DND-41 (cell line): ENCODE measurements at regions not wholly inside any gene's neighbourhood (a gene's known extent, or its start where the extent isn't known, plus 50 kb on each side); places are given as distances from the start of the nearest gene placed in this dataset.

ENCODE experiments used
- ATAC-seq: fragments of 200-7000 bp; cut with Tn5 transposase; 3 replicates; pipeline ENCODE4 v1.9.1; 2021; ENCODE audit warnings: low read depth; ENCODE audit not compliant: insufficient read depth
- DNase-seq: peaks from one replicate; pipeline ENCODE4 v3.0.0-alpha.2; 2020
- H2AFZ ChIP-seq: 2 replicates; pipeline ENCODE4 v1.6.0; 2012; ENCODE audit warnings: low read depth, low read length
- H3K27ac ChIP-seq: 2 replicates; pipeline ENCODE4 v1.5.1; 2012; ENCODE audit warnings: low read length, inconsistent platforms
- H3K27me3 ChIP-seq: fragments of 200-600 bp; sonication (generic); 2 replicates; pipeline ENCODE4 v1.6.0; 2012; ENCODE audit warnings: low read length, mild to moderate bottlenecking, inconsistent platforms; ENCODE audit not compliant: insufficient read depth, poor library complexity
- H3K36me3 ChIP-seq: 2 replicates; pipeline ENCODE4 v1.5.1; 2012; ENCODE audit warnings: low read length, inconsistent platforms; ENCODE audit not compliant: insufficient read depth
- H3K4me1 ChIP-seq: 2 replicates; pipeline ENCODE4 v1.5.1; 2012; ENCODE audit warnings: mild to moderate bottlenecking, low read length; ENCODE audit not compliant: insufficient read depth
- H3K4me2 ChIP-seq: 2 replicates; pipeline ENCODE4 v1.6.0; 2012; ENCODE audit warnings: mild to moderate bottlenecking, moderate library complexity, low read length, inconsistent platforms; ENCODE audit not compliant: insufficient read depth
- H3K4me3 ChIP-seq, 2 experiments: fragments of 200-600 bp in 1 of 2; shearing (Covaris generic) in 1 of 2; 2 replicates each; pipeline ENCODE4 v1.5.1; 2012 to 2016; ENCODE audit warnings: inconsistent platforms in 2 of 2, low read length in 2 of 2, mild to moderate bottlenecking in 2 of 2, low read depth in 1 of 2, moderate library complexity in 1 of 2
- H3K79me2 ChIP-seq: 2 replicates; pipeline ENCODE4 v1.6.0; 2012; ENCODE audit warnings: low read length, inconsistent platforms; ENCODE audit not compliant: insufficient read depth
- H3K9ac ChIP-seq: 2 replicates; pipeline ENCODE4 v1.6.0; 2012; ENCODE audit warnings: low read depth, mild to moderate bottlenecking, inconsistent platforms, low read length, moderate library complexity
- H3K9me3 ChIP-seq: 2 replicates; pipeline ENCODE4 v1.5.1; 2012; ENCODE audit warnings: low read length, moderate library complexity, mild to moderate bottlenecking, inconsistent platforms; ENCODE audit not compliant: insufficient read depth, severe bottlenecking
- H4K20me1 ChIP-seq: 2 replicates; pipeline ENCODE4 v1.6.0; 2012; ENCODE audit warnings: low read length; ENCODE audit not compliant: insufficient read depth
- CTCF ChIP-seq: IDR thresholded peaks from 2 replicates; pipeline ENCODE4 v1.5.1; 2012; ENCODE audit warnings: borderline replicate concordance, low read length, moderate library complexity, mild to moderate bottlenecking; ENCODE audit not compliant: poor library complexity, severe bottlenecking; ENCODE audit errors: extremely low read depth
- EZH2 ChIP-seq: IDR thresholded peaks from 3 replicates; pipeline ENCODE4 v1.6.1; 2012; ENCODE audit warnings: borderline replicate concordance, low read depth, mild to moderate bottlenecking, moderate library complexity, low read length, inconsistent platforms; ENCODE audit not compliant: severe bottlenecking

- no peaks in the 10 kb centered on the region for H4K20me1 ChIP-seq
- H3K27ac ChIP-seq: no peak overlapping the region
- no peaks in the 10 kb centered on the region for H3K9me3 ChIP-seq
- H3K79me2 ChIP-seq: no peaks in the 10 kb centered on the region
- no peak overlapping the region for H3K4me3 ChIP-seq
- no peak overlapping the region for H3K9ac ChIP-seq
- ATAC-seq (no peak), DNase-seq (no peak)
- no peak overlapping the region for H3K4me2 ChIP-seq
- TF ChIP-seq EZH2 (no peak), CTCF (no peak)
- no peaks in the 10 kb centered on the region for H3K4me1 ChIP-seq
- H3K27me3 ChIP-seq: no peaks in the 10 kb centered on the region
- H3K36me3 ChIP-seq: no peaks in the 10 kb centered on the region
- no peak overlapping the region for H2AFZ ChIP-seq
Measured at GRCh38 chr3:144650380-144650779, 678.8 kb downstream of the DIPK2A start.

- no peak for TF ChIP-seq CTCF
- TF ChIP-seq EZH2: no peak
- Histone ChIP-seq H3K79me2 (no peaks in the 10 kb centered on the region), H3K27ac (no peak overlapping the region), H3K4me1 (no peaks in the 10 kb centered on the region), H3K9ac (no peak overlapping the region), H4K20me1 (no peaks in the 10 kb centered on the region), H3K9me3 (no peaks in the 10 kb centered on the region), H3K4me2 (no peak overlapping the region), H3K4me3 (no peak overlapping the region), H3K36me3 (no peaks in the 10 kb centered on the region), H2AFZ (no peak overlapping the region), H3K27me3 (no peaks in the 10 kb centered on the region)
- DNase-seq (no peak), ATAC-seq (no peak)
Measured at GRCh38 chr3:144652573-144652972, 681.0 kb downstream of the DIPK2A start.

DNA sequence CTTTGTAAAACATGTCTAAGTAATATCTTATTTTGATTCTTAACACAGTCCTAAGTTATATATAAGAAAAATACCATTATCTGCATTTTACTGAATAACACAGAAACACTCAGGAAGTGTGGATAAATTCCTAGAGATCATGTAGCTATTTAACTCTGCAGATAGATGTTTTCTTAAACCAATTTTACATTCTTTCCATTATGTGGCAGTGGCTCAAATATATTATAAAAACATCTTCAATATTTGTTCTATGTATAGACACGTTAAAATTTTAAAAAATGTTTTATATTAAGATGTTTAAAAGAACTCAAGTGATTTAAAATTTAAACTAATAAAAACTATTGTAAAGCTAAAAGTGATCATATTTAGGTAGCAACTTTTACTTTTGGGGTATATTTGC lies 683.8 kb downstream of the DIPK2A start:
- no peak overlapping the region for H3K9ac ChIP-seq
- no peak overlapping the region for H3K27ac ChIP-seq
- no peak overlapping the region for H3K4me3 ChIP-seq
- no peaks in the 10 kb centered on the region for H3K36me3 ChIP-seq
- H3K4me1 ChIP-seq: peaks cover 12% of the 10 kb centered on the region
- TF ChIP-seq CTCF: no peak
- no peak for TF ChIP-seq EZH2
- ATAC-seq (no peak), DNase-seq (no peak)
- H4K20me1 ChIP-seq: no peaks in the 10 kb centered on the region
- H3K9me3 ChIP-seq: no peaks in the 10 kb centered on the region
- H3K4me2 ChIP-seq: no peak overlapping the region
- no peak overlapping the region for H2AFZ ChIP-seq
- no peaks in the 10 kb centered on the region for H3K79me2 ChIP-seq
- H3K27me3 ChIP-seq: no peaks in the 10 kb centered on the region

GRCh38 chr3:144660186-144660585 lies 688.6 kb downstream of the DIPK2A start:
- TF ChIP-seq EZH2 (no peak), CTCF (no peak)
- H3K9ac ChIP-seq: no peak overlapping the region
- no peak overlapping the region for H3K4me3 ChIP-seq
- ATAC-seq (peak; percentile 40; the same call in 2 of the 3 replicates), DNase-seq (no peak)
- peaks cover 12% of the 10 kb centered on the region for H3K4me1 ChIP-seq
- H3K79me2 ChIP-seq: no peaks in the 10 kb centered on the region
- H3K9me3 ChIP-seq: peaks cover 4% of the 10 kb centered on the region
- no peaks in the 10 kb centered on the region for H3K36me3 ChIP-seq
- no peaks in the 10 kb centered on the region for H4K20me1 ChIP-seq
- no peaks in the 10 kb centered on the region for H3K27me3 ChIP-seq
- no peak overlapping the region for H3K4me2 ChIP-seq
- H2AFZ ChIP-seq: no peak overlapping the region
- no peak overlapping the region for H3K27ac ChIP-seq
